IMR-90 (cell line): ENCODE measurements at regions not wholly inside any gene's neighbourhood (a gene's known extent, or its start where the extent isn't known, plus 50 kb on each side); places are given as distances from the start of the nearest gene placed in this dataset.

ENCODE experiments used
- ATAC-seq: fragments of 200-7000 bp; cut with Tn5 transposase; 2 replicates; pipeline ENCODE4 v1.9.1; 2020; ENCODE audit warnings: low read depth, mild to moderate bottlenecking, moderate library complexity
- BruUV-seq: library from RNA; stranded (reverse); fragments of 400-500 nt; replicated peaks from 2 replicates; lab custom pipeline; 2021; lab: Mats Ljungman, UMichigan
- CTCF ChIA-PET: fragments of 300-600 bp; formaldehyde crosslinking; extraction: SDS; loops from one replicate; lab custom pipeline; 2021; ENCODE audit warnings: antibody characterized with exemption; lab: Yijun Ruan, JAX
- POLR2A ChIA-PET: fragments of 300-600 bp; sonication (Branson Sonifier 250); formaldehyde crosslinking; loops from one replicate; lab custom pipeline; 2022; ENCODE audit warnings: antibody characterized with exemption; ENCODE audit not compliant: unreplicated experiment; lab: Charles Lee
- DNase-seq: peaks from one replicate; pipeline ENCODE4 v3.0.0; 2013
- H2AFZ ChIP-seq: replicated peaks from 2 replicates; pipeline ENCODE3; 2013; ENCODE audit warnings: low read length, mild to moderate bottlenecking; ENCODE audit not compliant: poor library complexity
- H2AK5ac ChIP-seq: 2 replicates; pipeline ENCODE4 v1.6.1; 2013; ENCODE audit warnings: low read depth, low read length, inconsistent platforms
- H2AK9ac ChIP-seq: replicated peaks from 2 replicates; pipeline ENCODE3; 2013; ENCODE audit warnings: mild to moderate bottlenecking, low read depth, low read length, moderate library complexity; ENCODE audit not compliant: poor library complexity
- H2BK120ac ChIP-seq: 2 replicates; pipeline ENCODE4 v1.6.1; 2013; ENCODE audit warnings: low read depth, low read length, inconsistent platforms
- H2BK15ac ChIP-seq: 3 replicates; pipeline ENCODE4 v1.6.1; 2013; ENCODE audit warnings: low read depth, low read length, inconsistent platforms
- H2BK20ac ChIP-seq: 2 replicates; pipeline ENCODE4 v1.6.1; 2013; ENCODE audit warnings: low read depth, mild to moderate bottlenecking, inconsistent platforms, low read length, moderate library complexity
- H2BK5ac ChIP-seq: 2 replicates; pipeline ENCODE4 v1.6.1; 2013; ENCODE audit warnings: mild to moderate bottlenecking, low read depth, low read length, inconsistent platforms; ENCODE audit not compliant: poor library complexity, severe bottlenecking
- H3K14ac ChIP-seq: replicated peaks from 2 replicates; pipeline ENCODE4 v1.6.1; 2013; ENCODE audit warnings: low read depth, low read length, inconsistent platforms
- H3K18ac ChIP-seq: 2 replicates; pipeline ENCODE4 v1.6.1; 2013; ENCODE audit warnings: low read depth, low read length, control low read depth
- H3K23ac ChIP-seq: 2 replicates; pipeline ENCODE4 v1.6.1; 2013; ENCODE audit warnings: low read depth, low read length, inconsistent platforms
- H3K27ac ChIP-seq: 2 replicates; pipeline ENCODE4 v1.5.1; 2013; ENCODE audit warnings: mild to moderate bottlenecking, control low read depth, low read length; ENCODE audit not compliant: insufficient read depth
- H3K27me3 ChIP-seq: 2 replicates; pipeline ENCODE4 v1.6.1; 2013; ENCODE audit warnings: low read length; ENCODE audit not compliant: control insufficient read depth, insufficient read depth
- H3K36me3 ChIP-seq: 2 replicates; pipeline ENCODE4 v1.6.1; 2013; ENCODE audit warnings: low read length, mixed read lengths; ENCODE audit not compliant: control insufficient read depth, insufficient read depth
- H3K4ac ChIP-seq: 2 replicates; pipeline ENCODE4 v1.6.1; 2013; ENCODE audit warnings: low read depth, low read length, inconsistent platforms
- H3K4me1 ChIP-seq: 2 replicates; pipeline ENCODE4 v1.6.1; 2013; ENCODE audit warnings: low read length, mixed read lengths; ENCODE audit not compliant: control insufficient read depth, insufficient read depth
- H3K4me2 ChIP-seq: 2 replicates; pipeline ENCODE4 v1.6.1; 2013; ENCODE audit warnings: low read depth, mild to moderate bottlenecking, control low read depth, low read length, moderate library complexity
- H3K4me3 ChIP-seq: 2 replicates; pipeline ENCODE4 v1.5.1; 2013; ENCODE audit warnings: low read depth, mild to moderate bottlenecking, control low read depth, low read length, moderate library complexity; ENCODE audit not compliant: insufficient read depth
- H3K56ac ChIP-seq: 2 replicates; pipeline ENCODE4 v1.6.1; 2013; ENCODE audit warnings: low read length, inconsistent platforms; ENCODE audit not compliant: insufficient read depth; ENCODE audit errors: extremely low read depth
- H3K79me1 ChIP-seq, 2 experiments: 2 replicates each; pipeline ENCODE4 v1.6.1; 2013; ENCODE audit warnings: low read length in 2 of 2, inconsistent platforms in 1 of 2, low read depth in 1 of 2
- H3K9ac ChIP-seq: 2 replicates; pipeline ENCODE4 v1.6.1; 2013; ENCODE audit warnings: low read depth, low read length, control low read depth
- H3K9me1 ChIP-seq: 2 replicates; pipeline ENCODE4 v1.6.1; 2013; ENCODE audit warnings: low read length, inconsistent platforms; ENCODE audit not compliant: insufficient read depth
- H3K9me3 ChIP-seq: 2 replicates; pipeline ENCODE4 v1.6.1; 2013; ENCODE audit warnings: low read length; ENCODE audit not compliant: control insufficient read depth, insufficient read depth
- H4K20me1 ChIP-seq: 2 replicates; pipeline ENCODE4 v1.6.1; 2013; ENCODE audit warnings: low read length, inconsistent platforms; ENCODE audit not compliant: insufficient read depth
- H4K5ac ChIP-seq: 2 replicates; pipeline ENCODE4 v1.6.1; 2013; ENCODE audit warnings: mild to moderate bottlenecking, low read depth, low read length, control low read depth
- H4K8ac ChIP-seq, 2 experiments: 2 replicates each; pipeline ENCODE4 v1.6.1; 2013; ENCODE audit warnings: low read depth in 2 of 2, low read length in 2 of 2, control low read depth in 1 of 2, inconsistent platforms in 1 of 2
- H4K91ac ChIP-seq: 2 replicates; pipeline ENCODE4 v1.6.1; 2013; ENCODE audit warnings: low read depth, low read length, inconsistent platforms; ENCODE audit not compliant: insufficient read depth
- BHLHE40 ChIP-seq: fragments of 150-350 bp; IDR thresholded peaks from 2 replicates; pipeline ENCODE4 v1.6.1; 2016; ENCODE audit warnings: mild to moderate bottlenecking, low read depth, low read length
- CEBPB ChIP-seq: IDR thresholded peaks from 2 replicates; pipeline ENCODE4 v1.6.1; 2012; ENCODE audit warnings: low read depth, low read length, improper control_type of control experiment
- CHD1 ChIP-seq: IDR thresholded peaks from 2 replicates; pipeline ENCODE4 v1.6.1; 2012; ENCODE audit warnings: low read depth, low read length, improper control_type of control experiment
- CTCF ChIP-seq: conservative IDR thresholded peaks from 2 replicates; pipeline ENCODE4 v1.5.1; 2012; ENCODE audit warnings: mild to moderate bottlenecking, low read depth, low read length, improper control_type of control experiment
- FOS ChIP-seq: fragments of 150-350 bp; IDR thresholded peaks from 2 replicates; pipeline ENCODE4 v1.6.1; 2016; ENCODE audit warnings: low read depth, low read length
- MAFK ChIP-seq: IDR thresholded peaks from 2 replicates; pipeline ENCODE4 v1.6.1; 2012; ENCODE audit warnings: low read depth, low read length, improper control_type of control experiment
- MAZ ChIP-seq: IDR thresholded peaks from 2 replicates; pipeline ENCODE4 v1.6.1; 2012; ENCODE audit warnings: low read depth, mild to moderate bottlenecking, low read length, improper control_type of control experiment, moderate library complexity, borderline replicate concordance
- MXI1 ChIP-seq: IDR thresholded peaks from 2 replicates; pipeline ENCODE4 v1.6.1; 2012; ENCODE audit warnings: low read depth, mild to moderate bottlenecking, low read length, moderate library complexity, borderline replicate concordance
- NFE2L2 ChIP-seq: fragments of 150-350 bp; IDR thresholded peaks from 2 replicates; pipeline ENCODE4 v1.6.1; 2016; ENCODE audit warnings: low read depth, mild to moderate bottlenecking, low read length
- POLR2A ChIP-seq: IDR thresholded peaks from 2 replicates; pipeline ENCODE4 v1.6.1; 2012; ENCODE audit warnings: mild to moderate bottlenecking, low read depth, low read length
- RAD21 ChIP-seq: IDR thresholded peaks from 2 replicates; pipeline ENCODE4 v1.6.1; 2012; ENCODE audit warnings: low read length, improper control_type of control experiment
- RCOR1 ChIP-seq: IDR thresholded peaks from 2 replicates; pipeline ENCODE4 v1.6.1; 2012; ENCODE audit warnings: mild to moderate bottlenecking, low read length, improper control_type of control experiment; ENCODE audit not compliant: insufficient replicate concordance
- RFX5 ChIP-seq: IDR thresholded peaks from 2 replicates; pipeline ENCODE4 v1.8.0; 2012; ENCODE audit warnings: low read depth, mild to moderate bottlenecking, low read length, moderate library complexity
- USF2 ChIP-seq: fragments of 150-350 bp; IDR thresholded peaks from 2 replicates; pipeline ENCODE4 v1.6.1; 2017; ENCODE audit warnings: mild to moderate bottlenecking, antibody characterized with exemption, low read length, low read depth
- WGBS, 2 experiments: methylation state at CpG; one replicate each; pipeline versions ENCODE4 v1.1.5 to v1.1.7; 2013; ENCODE audit warnings: missing lambda C conversion rate in 2 of 2; ENCODE audit not compliant: insufficient read length in 1 of 2; ENCODE audit errors: extremely low coverage in 2 of 2; 5-methylcytosine and 5-hydroxymethylcytosine counted together
- dilution Hi-C: fragments of 300-500 bp; cut with HindIII; formaldehyde crosslinking; loops from one replicate; pipeline ENCODE4 v1.14.3; 2018; ENCODE audit warnings: low sequenced_read_pairs; ENCODE audit not compliant: unreplicated experiment
- in situ Hi-C: fragments of 300-500 bp; cut with MboI; formaldehyde crosslinking; loops from 3 replicates; pipeline ENCODE4 v1.14.3; 2019; ENCODE audit warnings: low sequenced_read_pairs, inconsistent platforms, mixed read lengths
- intact Hi-C: fragments of 100-400 bp; cut with micrococcal nuclease; formaldehyde crosslinking; loops from 2 replicates; pipeline ENCODE4 v1.10.0; 2022
- TF ChIP-seq, protein P1 (sequence below): fragments of 150-350 bp; IDR thresholded peaks from 2 replicates; pipeline ENCODE4 v1.6.1; 2016; ENCODE audit warnings: low read depth, mild to moderate bottlenecking, low read length, moderate library complexity, borderline replicate concordance

- no peak overlapping the region for H3K23ac ChIP-seq
- H3K79me1 ChIP-seq = no peaks in the 10 kb centered on the region
- H2AFZ ChIP-seq = no peak overlapping the region
- H3K4me2 ChIP-seq = no peak overlapping the region
- no peaks in the 10 kb centered on the region for H4K20me1 ChIP-seq
- no peaks in the 10 kb centered on the region; the same call in 1 of the 2 replicates for H3K9me1 ChIP-seq
- POLR2A ChIA-PET = no interaction called here
- no peaks in the 10 kb centered on the region for H3K36me3 ChIP-seq
- H2AK9ac ChIP-seq = no peak overlapping the region
- 90% methylated on average over 4 of the region's 4 CpGs; no CpG with 5 or more reads in 1 of the 2 experiments for WGBS, 2 experiments
- TF ChIP-seq POLR2A (no peak), NFE2L2 (no peak), MAFK (no peak), RCOR1 (no peak), CTCF (no peak), FOS (no peak), MXI1 (no peak), MAZ (no peak), USF2 (no peak), RFX5 (no peak), CHD1 (no peak), BHLHE40 (no peak), RAD21 (no peak), CEBPB (no peak)
- TF ChIP-seq, protein P1, sequence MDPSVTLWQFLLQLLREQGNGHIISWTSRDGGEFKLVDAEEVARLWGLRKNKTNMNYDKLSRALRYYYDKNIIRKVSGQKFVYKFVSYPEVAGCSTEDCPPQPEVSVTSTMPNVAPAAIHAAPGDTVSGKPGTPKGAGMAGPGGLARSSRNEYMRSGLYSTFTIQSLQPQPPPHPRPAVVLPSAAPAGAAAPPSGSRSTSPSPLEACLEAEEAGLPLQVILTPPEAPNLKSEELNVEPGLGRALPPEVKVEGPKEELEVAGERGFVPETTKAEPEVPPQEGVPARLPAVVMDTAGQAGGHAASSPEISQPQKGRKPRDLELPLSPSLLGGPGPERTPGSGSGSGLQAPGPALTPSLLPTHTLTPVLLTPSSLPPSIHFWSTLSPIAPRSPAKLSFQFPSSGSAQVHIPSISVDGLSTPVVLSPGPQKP = no peak
- H3K9me3 ChIP-seq = no peaks in the 10 kb centered on the region
- no peak overlapping the region for H2BK120ac ChIP-seq
- intact Hi-C loops = no loop called here
- no peaks in the 10 kb centered on the region for H3K27me3 ChIP-seq
- no peaks in the 10 kb centered on the region for H3K4me1 ChIP-seq
- H3K4ac ChIP-seq = no peak overlapping the region
- H3K14ac ChIP-seq = no peak overlapping the region
- H3K27ac ChIP-seq = no peak overlapping the region
- no peak overlapping the region for H4K91ac ChIP-seq
- no peak overlapping the region for H3K56ac ChIP-seq
- in situ Hi-C loops = no loop called here
- BruUV-seq = no TSS peak
- no peak overlapping the region for H3K4me3 ChIP-seq
- no peak overlapping the region for H4K5ac ChIP-seq
- DNase-seq = no peak
- dilution Hi-C loops = no loop called here
- H2AK5ac ChIP-seq = no peak overlapping the region
- no peak for ATAC-seq
- H3K18ac ChIP-seq = no peak overlapping the region
- H2BK5ac ChIP-seq = no peak overlapping the region
- H2BK20ac ChIP-seq = no peak overlapping the region
- H2BK15ac ChIP-seq = no peak overlapping the region
- no peak overlapping the region for H3K9ac ChIP-seq
- no peak overlapping the region for H4K8ac ChIP-seq
- CTCF ChIA-PET = no interaction called here
These were observed 271.1 kb downstream of the CNTN3 start for GRCh38 chr3:74343391-74343790.
